ENCODE measurements at regions not wholly inside any gene's neighbourhood (a gene's known extent, or its start where the extent isn't known, plus 50 kb on each side); places are given as distances from the start of the nearest gene placed in this dataset.

DNA sequence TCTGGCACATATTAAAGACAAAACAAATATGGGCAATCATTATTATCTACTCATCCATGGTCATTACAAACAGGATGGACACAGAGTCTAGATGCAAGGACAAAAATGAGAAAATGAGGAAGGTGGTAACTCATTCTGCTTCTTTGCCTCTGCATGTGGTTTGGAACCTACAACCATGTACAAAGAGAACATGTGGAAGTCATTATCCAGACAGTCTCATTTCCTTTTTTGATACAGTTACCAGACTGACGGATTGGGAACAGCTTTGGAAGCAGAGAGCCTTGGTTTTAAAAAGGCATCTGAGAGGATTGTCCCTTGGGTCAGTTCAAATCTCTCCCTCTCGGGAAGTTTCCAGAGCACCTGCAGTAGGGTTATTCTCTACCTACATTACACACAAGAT lies 433.4 kb upstream of the TNC start:
- TF ChIP-seq TCF12 (IDR thresholded peaks at IDR 0.05; ENCODE audit: low read depth) = no peak
- TF ChIP-seq CREB1 (IDR thresholded peaks at IDR 0.05; ENCODE audit: low read depth) = no peak
- TF ChIP-seq TAF1 (IDR thresholded peaks at IDR 0.05; ENCODE audit: low read depth) = no peak
- TF ChIP-seq, protein P1, sequence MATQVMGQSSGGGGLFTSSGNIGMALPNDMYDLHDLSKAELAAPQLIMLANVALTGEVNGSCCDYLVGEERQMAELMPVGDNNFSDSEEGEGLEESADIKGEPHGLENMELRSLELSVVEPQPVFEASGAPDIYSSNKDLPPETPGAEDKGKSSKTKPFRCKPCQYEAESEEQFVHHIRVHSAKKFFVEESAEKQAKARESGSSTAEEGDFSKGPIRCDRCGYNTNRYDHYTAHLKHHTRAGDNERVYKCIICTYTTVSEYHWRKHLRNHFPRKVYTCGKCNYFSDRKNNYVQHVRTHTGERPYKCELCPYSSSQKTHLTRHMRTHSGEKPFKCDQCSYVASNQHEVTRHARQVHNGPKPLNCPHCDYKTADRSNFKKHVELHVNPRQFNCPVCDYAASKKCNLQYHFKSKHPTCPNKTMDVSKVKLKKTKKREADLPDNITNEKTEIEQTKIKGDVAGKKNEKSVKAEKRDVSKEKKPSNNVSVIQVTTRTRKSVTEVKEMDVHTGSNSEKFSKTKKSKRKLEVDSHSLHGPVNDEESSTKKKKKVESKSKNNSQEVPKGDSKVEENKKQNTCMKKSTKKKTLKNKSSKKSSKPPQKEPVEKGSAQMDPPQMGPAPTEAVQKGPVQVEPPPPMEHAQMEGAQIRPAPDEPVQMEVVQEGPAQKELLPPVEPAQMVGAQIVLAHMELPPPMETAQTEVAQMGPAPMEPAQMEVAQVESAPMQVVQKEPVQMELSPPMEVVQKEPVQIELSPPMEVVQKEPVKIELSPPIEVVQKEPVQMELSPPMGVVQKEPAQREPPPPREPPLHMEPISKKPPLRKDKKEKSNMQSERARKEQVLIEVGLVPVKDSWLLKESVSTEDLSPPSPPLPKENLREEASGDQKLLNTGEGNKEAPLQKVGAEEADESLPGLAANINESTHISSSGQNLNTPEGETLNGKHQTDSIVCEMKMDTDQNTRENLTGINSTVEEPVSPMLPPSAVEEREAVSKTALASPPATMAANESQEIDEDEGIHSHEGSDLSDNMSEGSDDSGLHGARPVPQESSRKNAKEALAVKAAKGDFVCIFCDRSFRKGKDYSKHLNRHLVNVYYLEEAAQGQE (IDR thresholded peaks at IDR 0.05; ENCODE audit: low read depth) = no peak
- no peak for TF ChIP-seq EP300 (IDR thresholded peaks at IDR 0.05; ENCODE audit: borderline replicate concordance)
- no peak for TF ChIP-seq RAD21 (IDR thresholded peaks at IDR 0.05; ENCODE audit: low read depth)
- TF ChIP-seq CEBPB (IDR thresholded peaks at IDR 0.05) = no peak
- TF ChIP-seq ZBTB7A (IDR thresholded peaks at IDR 0.05; ENCODE audit: low read depth) = no peak
- no peak for TF ChIP-seq EGR1 (IDR thresholded peaks at IDR 0.05)
- TF ChIP-seq YY1 (IDR thresholded peaks at IDR 0.05; ENCODE audit: low read depth) = no peak
- no peak for TF ChIP-seq FOXM1 (IDR thresholded peaks at IDR 0.05; ENCODE audit: borderline replicate concordance, low read depth)
- TF ChIP-seq, protein P2, sequence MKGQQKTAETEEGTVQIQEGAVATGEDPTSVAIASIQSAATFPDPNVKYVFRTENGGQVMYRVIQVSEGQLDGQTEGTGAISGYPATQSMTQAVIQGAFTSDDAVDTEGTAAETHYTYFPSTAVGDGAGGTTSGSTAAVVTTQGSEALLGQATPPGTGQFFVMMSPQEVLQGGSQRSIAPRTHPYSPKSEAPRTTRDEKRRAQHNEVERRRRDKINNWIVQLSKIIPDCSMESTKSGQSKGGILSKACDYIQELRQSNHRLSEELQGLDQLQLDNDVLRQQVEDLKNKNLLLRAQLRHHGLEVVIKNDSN (IDR thresholded peaks at IDR 0.05) = no peak
- TF ChIP-seq TEAD4 (IDR thresholded peaks at IDR 0.05) = no peak
- TF ChIP-seq NFIC (IDR thresholded peaks at IDR 0.05) = no peak
- TF ChIP-seq, protein P3, sequence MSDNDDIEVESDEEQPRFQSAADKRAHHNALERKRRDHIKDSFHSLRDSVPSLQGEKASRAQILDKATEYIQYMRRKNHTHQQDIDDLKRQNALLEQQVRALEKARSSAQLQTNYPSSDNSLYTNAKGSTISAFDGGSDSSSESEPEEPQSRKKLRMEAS (IDR thresholded peaks at IDR 0.05) = no peak

DNA sequence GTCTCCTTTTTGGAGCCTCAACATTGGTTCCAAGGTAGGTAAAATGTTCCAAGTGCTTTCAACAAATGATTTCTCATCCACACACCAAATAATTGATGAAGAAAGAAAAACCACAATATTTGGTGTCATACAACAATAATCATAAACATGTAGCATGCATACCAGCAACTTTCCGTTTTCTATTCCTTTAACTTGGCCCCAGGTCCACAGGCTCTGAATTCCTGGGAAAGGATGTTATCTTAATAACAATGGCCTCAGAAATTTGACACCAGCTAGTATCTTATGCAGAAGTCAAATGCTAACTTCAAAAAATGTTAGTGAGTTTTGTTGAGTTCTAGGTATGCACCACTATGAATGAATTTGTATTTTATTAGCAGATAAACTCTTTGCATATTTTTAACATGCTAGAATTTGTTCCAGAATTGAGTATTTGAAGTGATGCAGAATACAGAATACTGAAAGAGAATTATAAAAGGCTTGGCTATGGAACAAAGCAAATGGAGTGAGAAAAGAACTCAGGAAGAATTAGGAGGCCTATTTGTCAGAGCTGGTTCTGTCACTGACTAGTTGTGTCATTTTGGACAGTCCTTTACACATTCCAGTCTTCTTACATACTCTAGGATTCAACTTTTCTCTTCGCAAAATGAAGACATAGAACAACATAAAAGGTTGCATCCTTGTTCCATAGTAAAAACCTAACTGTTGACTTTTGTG lies 435.3 kb upstream of the TNC start:
- TF ChIP-seq EP300 (IDR thresholded peaks at IDR 0.05; ENCODE audit: borderline replicate concordance) (no peak), YY1 (IDR thresholded peaks at IDR 0.05; ENCODE audit: low read depth) (no peak), RAD21 (IDR thresholded peaks at IDR 0.05; ENCODE audit: low read depth) (no peak), TEAD4 (IDR thresholded peaks at IDR 0.05) (no peak), ZBTB7A (IDR thresholded peaks at IDR 0.05; ENCODE audit: low read depth) (no peak), CREB1 (IDR thresholded peaks at IDR 0.05; ENCODE audit: low read depth) (no peak), TCF12 (IDR thresholded peaks at IDR 0.05; ENCODE audit: low read depth) (no peak), FOXM1 (IDR thresholded peaks at IDR 0.05; ENCODE audit: borderline replicate concordance, low read depth) (no peak), TAF1 (IDR thresholded peaks at IDR 0.05; ENCODE audit: low read depth) (no peak)
- TF ChIP-seq, protein P1 (IDR thresholded peaks at IDR 0.05; ENCODE audit: low read depth) = no peak
- TF ChIP-seq, protein P2 (IDR thresholded peaks at IDR 0.05) = no peak
- TF ChIP-seq, protein P3 (IDR thresholded peaks at IDR 0.05) = no peak

DNA sequence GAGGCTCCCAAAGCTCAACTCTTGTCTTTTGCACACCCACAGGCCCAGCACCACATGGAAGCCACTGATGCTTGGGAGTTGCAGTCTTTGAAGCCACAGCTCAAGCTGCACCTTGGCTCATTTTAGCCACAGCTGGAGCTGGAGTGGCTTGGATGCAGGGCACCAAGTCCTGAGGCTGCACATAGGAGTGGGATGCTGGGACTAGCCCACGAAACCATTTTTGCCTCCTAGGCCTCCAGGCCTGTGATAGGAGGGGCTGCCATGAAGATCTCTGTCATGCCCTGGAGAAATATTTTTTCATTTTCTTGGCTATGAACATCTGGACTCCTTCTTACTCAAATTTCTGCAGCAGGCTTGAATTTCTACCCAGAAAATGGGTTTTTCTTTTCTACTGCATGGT lies 438.5 kb upstream of the TNC start:
- TF ChIP-seq FOXM1 (IDR thresholded peaks at IDR 0.05; ENCODE audit: borderline replicate concordance, low read depth) (no peak), CEBPB (IDR thresholded peaks at IDR 0.05) (no peak), TEAD4 (IDR thresholded peaks at IDR 0.05) (no peak), RAD21 (IDR thresholded peaks at IDR 0.05; ENCODE audit: low read depth) (no peak), EP300 (IDR thresholded peaks at IDR 0.05; ENCODE audit: borderline replicate concordance) (no peak), CREB1 (IDR thresholded peaks at IDR 0.05; ENCODE audit: low read depth) (no peak), TCF12 (IDR thresholded peaks at IDR 0.05; ENCODE audit: low read depth) (no peak), YY1 (IDR thresholded peaks at IDR 0.05; ENCODE audit: low read depth) (no peak), NFIC (IDR thresholded peaks at IDR 0.05) (no peak), ZBTB7A (IDR thresholded peaks at IDR 0.05; ENCODE audit: low read depth) (no peak)
- TF ChIP-seq, protein P1 (IDR thresholded peaks at IDR 0.05; ENCODE audit: low read depth) = no peak
- TF ChIP-seq, protein P2 (IDR thresholded peaks at IDR 0.05) = no peak
- TF ChIP-seq, protein P3 (IDR thresholded peaks at IDR 0.05) = no peak
